ENCODE measurements at regions not wholly inside any gene's neighbourhood (a gene's known extent, or its start where the extent isn't known, plus 50 kb on each side); places are given as distances from the start of the nearest gene placed in this dataset.
"Not testable (repeated sequence)": the region's sequence is repeated elsewhere in the genome, so short reads cannot be mapped to it uniquely, and the experiment has no call there.

- DNase-seq, result no peak
- Histone ChIP-seq H3K27ac (ENCODE audit: low read depth in 1 of 2, low read length in 2 of 2) (no peak overlapping the region), H3K36me3 (ENCODE audit: control insufficient read depth in 1 of 2, insufficient read depth in 2 of 2, low read length in 1 of 2) (no peaks in the 10 kb centered on the region), H3K4me1 (ENCODE audit: control insufficient read depth in 1 of 2, insufficient read depth in 2 of 2, low read length in 2 of 2) (no peaks in the 10 kb centered on the region), H3K27me3 (ENCODE audit: control insufficient read depth in 1 of 2, insufficient read depth in 2 of 2, low read length in 1 of 2) (no peaks in the 10 kb centered on the region), H3K4me3 (ENCODE audit: low read length in 2 of 2) (no peak overlapping the region), H3K9me3 (ENCODE audit: control insufficient read depth, low read length) (no peaks in the 10 kb centered on the region)
- intact Hi-C loops (cut with DNase I), result no loop called here
- 89 to 96% methylated on average over 1 of the region's 1 CpG for WGBS, 2 donors
- ATAC-seq (ENCODE audit: low FRiP score), result no peak
These were observed 106.4 kb upstream of the PBX1 start for GRCh38 chr1:164452549-164452948.

DNA sequence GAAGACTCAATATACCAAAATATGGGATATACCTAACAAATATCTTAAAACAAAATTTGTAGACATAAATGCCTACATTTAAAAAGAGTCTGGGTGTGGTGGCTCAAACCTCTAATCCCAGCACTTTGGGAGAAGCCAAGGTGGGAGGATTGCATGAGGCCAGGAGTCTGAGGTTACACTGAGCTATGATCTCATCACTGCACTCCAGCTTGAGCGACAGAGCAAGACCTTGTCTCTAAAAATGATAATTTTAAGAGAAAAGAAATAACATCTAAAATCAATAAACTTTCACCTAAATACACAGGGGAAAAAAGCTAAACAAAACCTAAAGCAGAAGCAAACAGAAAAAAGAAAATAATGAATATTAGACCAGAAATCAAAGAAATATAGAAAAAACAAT, 102.7 kb upstream of the PBX1 start:
- Histone ChIP-seq H3K4me1 (ENCODE audit: control insufficient read depth in 1 of 2, insufficient read depth in 2 of 2, low read length in 2 of 2) (no peaks in the 10 kb centered on the region), H3K36me3 (ENCODE audit: control insufficient read depth in 1 of 2, insufficient read depth in 2 of 2, low read length in 1 of 2) (no peaks in the 10 kb centered on the region), H3K9me3 (ENCODE audit: control insufficient read depth, low read length) (no peaks in the 10 kb centered on the region), H3K4me3 (ENCODE audit: low read length in 2 of 2) (no peak overlapping the region), H3K27me3 (ENCODE audit: control insufficient read depth in 1 of 2, insufficient read depth in 2 of 2, low read length in 1 of 2) (no peaks in the 10 kb centered on the region), H3K27ac (ENCODE audit: low read depth in 1 of 2, low read length in 2 of 2) (no peak overlapping the region)
- DNase-seq, result no peak
- no peak for ATAC-seq (ENCODE audit: low FRiP score)
- intact Hi-C loops (cut with DNase I), result no loop called here
- WGBS, 2 donors, result 89% methylated on average over 1 of the region's 1 CpG

GRCh38 chr1:164459176-164459575, 99.8 kb upstream of the PBX1 start:
- H3K9me3 ChIP-seq (ENCODE audit: control insufficient read depth, low read length); H3K27me3 ChIP-seq (ENCODE audit: control insufficient read depth in 1 of 2, insufficient read depth in 2 of 2, low read length in 1 of 2); H3K27ac ChIP-seq (ENCODE audit: low read depth in 1 of 2, low read length in 2 of 2); intact Hi-C loops (cut with DNase I); ATAC-seq (ENCODE audit: low FRiP score); H3K4me1 ChIP-seq (ENCODE audit: control insufficient read depth in 1 of 2, insufficient read depth in 2 of 2, low read length in 2 of 2); H3K36me3 ChIP-seq (ENCODE audit: control insufficient read depth in 1 of 2, insufficient read depth in 2 of 2, low read length in 1 of 2); DNase-seq; H3K4me3 ChIP-seq (ENCODE audit: low read length in 2 of 2): not testable (repeated sequence)
- 96 to 97% methylated on average over 21 to 25 of the region's 25 CpGs for WGBS, 2 donors

GRCh38 chr1:164466001-164466421, 93.0 kb upstream of the PBX1 start:
- DNase-seq, result no peak
- H3K36me3 ChIP-seq (ENCODE audit: control insufficient read depth in 1 of 2, insufficient read depth in 2 of 2, low read length in 1 of 2), result no peaks in the 10 kb centered on the region
- 92 to 94% methylated on average over 5 of the region's 5 CpGs for WGBS, 2 donors
- no peak for ATAC-seq (ENCODE audit: low FRiP score)
- no peak overlapping the region for H3K4me3 ChIP-seq (ENCODE audit: low read length in 2 of 2)
- H3K4me1 ChIP-seq (ENCODE audit: control insufficient read depth in 1 of 2, insufficient read depth in 2 of 2, low read length in 2 of 2), result no peaks in the 10 kb centered on the region
- no peaks in the 10 kb centered on the region for H3K27me3 ChIP-seq (ENCODE audit: control insufficient read depth in 1 of 2, insufficient read depth in 2 of 2, low read length in 1 of 2)
- intact Hi-C loops (cut with DNase I), result no loop called here
- H3K27ac ChIP-seq (ENCODE audit: low read depth in 1 of 2, low read length in 2 of 2), result no peak overlapping the region
- H3K9me3 ChIP-seq (ENCODE audit: control insufficient read depth, low read length), result no peaks in the 10 kb centered on the region

DNA sequence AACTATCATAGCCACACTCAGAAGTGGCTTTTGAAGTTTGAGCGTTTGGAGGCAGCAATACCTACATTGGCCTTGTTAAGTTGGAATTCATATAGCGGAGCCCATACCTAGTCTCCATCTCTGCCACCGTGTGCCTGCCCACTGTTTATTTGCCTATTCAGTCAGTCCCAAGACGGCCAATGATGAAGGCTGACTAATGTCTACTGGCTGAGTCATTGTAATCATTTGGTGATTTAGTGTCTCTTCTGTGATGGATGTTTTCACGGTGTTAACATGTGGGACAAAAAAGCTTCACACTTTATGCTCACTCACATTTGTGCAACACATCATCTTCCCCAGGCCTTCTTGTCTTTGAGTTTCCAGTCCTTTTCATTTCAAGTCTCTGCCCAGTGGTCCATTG, 92.6 kb upstream of the PBX1 start:
- 59 to 71% methylated on average over 5 of the region's 5 CpGs for WGBS, 2 donors
- Histone ChIP-seq H3K36me3 (ENCODE audit: control insufficient read depth in 1 of 2, insufficient read depth in 2 of 2, low read length in 1 of 2) (no peaks in the 10 kb centered on the region), H3K9me3 (ENCODE audit: control insufficient read depth, low read length) (no peaks in the 10 kb centered on the region), H3K4me3 (ENCODE audit: low read length in 2 of 2) (no peak overlapping the region), H3K4me1 (ENCODE audit: control insufficient read depth in 1 of 2, insufficient read depth in 2 of 2, low read length in 2 of 2) (no peaks in the 10 kb centered on the region), H3K27me3 (ENCODE audit: control insufficient read depth in 1 of 2, insufficient read depth in 2 of 2, low read length in 1 of 2) (no peaks in the 10 kb centered on the region), H3K27ac (ENCODE audit: low read depth in 1 of 2, low read length in 2 of 2) (no peak overlapping the region)
- ATAC-seq (ENCODE audit: low FRiP score), result no peak
- intact Hi-C loops (cut with DNase I), result no loop called here
- DNase-seq, result no peak

GRCh38 chr1:164470996-164471395, 88.0 kb upstream of the PBX1 start:
- DNase-seq (no peak), ATAC-seq (ENCODE audit: low FRiP score) (no peak)
- intact Hi-C loops (cut with DNase I), result no loop called here
- H3K36me3 ChIP-seq (ENCODE audit: control insufficient read depth in 1 of 2, insufficient read depth in 2 of 2, low read length in 1 of 2), result no peaks in the 10 kb centered on the region
- WGBS, 2 donors, result 18 to 23% methylated on average over 5 of the region's 5 CpGs
- no peak overlapping the region for H3K4me3 ChIP-seq (ENCODE audit: low read length in 2 of 2)
- H3K4me1 ChIP-seq (ENCODE audit: control insufficient read depth in 1 of 2, insufficient read depth in 2 of 2, low read length in 2 of 2), result no peaks in the 10 kb centered on the region
- H3K27me3 ChIP-seq (ENCODE audit: control insufficient read depth in 1 of 2, insufficient read depth in 2 of 2, low read length in 1 of 2), result no peaks in the 10 kb centered on the region
- H3K9me3 ChIP-seq (ENCODE audit: control insufficient read depth, low read length), result peaks cover 3% of the 10 kb centered on the region
- H3K27ac ChIP-seq (ENCODE audit: low read depth in 1 of 2, low read length in 2 of 2), result no peak overlapping the region

DNA sequence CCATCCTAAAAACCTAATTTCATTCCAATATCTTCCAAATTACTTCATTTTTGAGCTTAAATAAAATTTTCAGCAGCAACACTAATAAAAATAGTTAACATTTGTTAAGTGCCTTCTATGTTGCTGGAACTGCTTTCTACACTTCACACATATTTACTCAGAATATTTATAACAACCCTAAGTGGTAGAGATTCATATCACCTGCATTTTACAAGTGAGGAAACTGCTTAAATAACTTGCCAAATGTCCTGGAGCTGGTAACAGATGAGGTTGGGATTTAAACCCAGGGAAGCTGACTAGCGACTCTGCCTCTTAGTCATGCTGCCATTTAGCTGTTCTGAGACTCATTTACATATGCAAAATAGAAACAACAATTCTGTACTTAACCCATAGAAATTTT, 86.1 kb upstream of the PBX1 start:
- Histone ChIP-seq H3K27me3 (ENCODE audit: control insufficient read depth in 1 of 2, insufficient read depth in 2 of 2, low read length in 1 of 2) (no peaks in the 10 kb centered on the region), H3K4me1 (ENCODE audit: control insufficient read depth in 1 of 2, insufficient read depth in 2 of 2, low read length in 2 of 2) (no peaks in the 10 kb centered on the region), H3K36me3 (ENCODE audit: control insufficient read depth in 1 of 2, insufficient read depth in 2 of 2, low read length in 1 of 2) (no peaks in the 10 kb centered on the region), H3K9me3 (ENCODE audit: control insufficient read depth, low read length) (peaks cover 3% of the 10 kb centered on the region), H3K27ac (ENCODE audit: low read depth in 1 of 2, low read length in 2 of 2) (no peak overlapping the region), H3K4me3 (ENCODE audit: low read length in 2 of 2) (no peak overlapping the region)
- intact Hi-C loops (cut with DNase I), result no loop called here
- WGBS, 2 donors, result 94 to 100% methylated on average over 1 of the region's 1 CpG
- DNase-seq (no peak), ATAC-seq (ENCODE audit: low FRiP score) (no peak)

- no peak for DNase-seq
- Histone ChIP-seq H3K36me3 (ENCODE audit: control insufficient read depth in 1 of 2, insufficient read depth in 2 of 2, low read length in 1 of 2) (no peaks in the 10 kb centered on the region), H3K4me3 (ENCODE audit: low read length in 2 of 2) (no peak overlapping the region), H3K9me3 (ENCODE audit: control insufficient read depth, low read length) (peaks cover 3% of the 10 kb centered on the region), H3K4me1 (ENCODE audit: control insufficient read depth in 1 of 2, insufficient read depth in 2 of 2, low read length in 2 of 2) (no peaks in the 10 kb centered on the region), H3K27me3 (ENCODE audit: control insufficient read depth in 1 of 2, insufficient read depth in 2 of 2, low read length in 1 of 2) (no peaks in the 10 kb centered on the region), H3K27ac (ENCODE audit: low read depth in 1 of 2, low read length in 2 of 2) (no peak overlapping the region)
- WGBS, 2 donors, result 92 to 97% methylated on average over 3 of the region's 3 CpGs
- intact Hi-C loops (cut with DNase I), result no loop called here
- no peak for ATAC-seq (ENCODE audit: low FRiP score)
These were observed 85.4 kb upstream of the PBX1 start for GRCh38 chr1:164473544-164473943.

GRCh38 chr1:164475834-164476233, 83.2 kb upstream of the PBX1 start:
- Histone ChIP-seq H3K27ac (ENCODE audit: low read depth in 1 of 2, low read length in 2 of 2) (no peak overlapping the region), H3K4me3 (ENCODE audit: low read length in 2 of 2) (no peak overlapping the region), H3K27me3 (ENCODE audit: control insufficient read depth in 1 of 2, insufficient read depth in 2 of 2, low read length in 1 of 2) (no peaks in the 10 kb centered on the region), H3K9me3 (ENCODE audit: control insufficient read depth, low read length) (peaks cover 3% of the 10 kb centered on the region), H3K36me3 (ENCODE audit: control insufficient read depth in 1 of 2, insufficient read depth in 2 of 2, low read length in 1 of 2) (no peaks in the 10 kb centered on the region), H3K4me1 (ENCODE audit: control insufficient read depth in 1 of 2, insufficient read depth in 2 of 2, low read length in 2 of 2) (no peaks in the 10 kb centered on the region)
- intact Hi-C loops (cut with DNase I), result no loop called here
- ATAC-seq (ENCODE audit: low FRiP score) (no peak), DNase-seq (no peak)
- WGBS, 2 donors, result 32 to 37% methylated on average over 7 of the region's 7 CpGs
